Sciatic nerve (tissue), 2 donors: ENCODE measurements at regions not wholly inside any gene's neighbourhood (a gene's known extent, or its start where the extent isn't known, plus 50 kb on each side); places are given as distances from the start of the nearest gene placed in this dataset.
"Not testable (repeated sequence)": the region's sequence is repeated elsewhere in the genome, so short reads cannot be mapped to it uniquely, and the experiment has no call there.

Experiments used
- ATAC-seq: fragments of 200-7000 bp; cut with Tn5 transposase; one replicate; pipeline ENCODE4 v1.9.1; 2020; ENCODE audit warnings: mild to moderate bottlenecking, moderate library complexity
- DNase-seq: peaks from one replicate; pipeline ENCODE4 v3.0.0-alpha.2; 2020; ENCODE audit warnings: low spot score
- intact Hi-C: fragments of 100-400 bp; cut with DNase I; formaldehyde crosslinking; loops from one replicate; pipeline ENCODE4 v1.14.2; 2022
- donor health status: DM: no; HTN: no; CAD: no.
- donor health status: DM: no; HTN: no; CAD: no.

- intact Hi-C loops = no loop called here
- no peak for DNase-seq
- no peak for ATAC-seq
These were observed 472.9 kb upstream of the ACTBL2 start for GRCh38 chr5:57955511-57955910.

- ATAC-seq (no peak), DNase-seq (no peak)
- intact Hi-C loops = no loop called here
These were observed 471.2 kb upstream of the ACTBL2 start for GRCh38 chr5:57953792-57954191.

- intact Hi-C loops = no loop called here
- DNase-seq (no peak), ATAC-seq (no peak)
These were observed 468.1 kb upstream of the ACTBL2 start for GRCh38 chr5:57950616-57951228.

GRCh38 chr5:57948091-57948490, 465.5 kb upstream of the ACTBL2 start:
- intact Hi-C loops = no loop called here
- ATAC-seq (no peak), DNase-seq (no peak)

GRCh38 chr5:57947181-57947580, 464.6 kb upstream of the ACTBL2 start:
- ATAC-seq (no peak), DNase-seq (no peak)
- intact Hi-C loops = no loop called here

GRCh38 chr5:57940879-57941278, 458.3 kb upstream of the ACTBL2 start:
- intact Hi-C loops = no loop called here
- no peak for DNase-seq
- ATAC-seq = no peak

GRCh38 chr5:57940236-57940635, 457.6 kb upstream of the ACTBL2 start:
- ATAC-seq = no peak
- DNase-seq = no peak
- intact Hi-C loops = no loop called here

- intact Hi-C loops = no loop called here
- DNase-seq (no peak), ATAC-seq (no peak)
These were observed 457.2 kb upstream of the ACTBL2 start for GRCh38 chr5:57939771-57940170.

- DNase-seq (no peak), ATAC-seq (no peak)
- intact Hi-C loops = no loop called here
These were observed 456.7 kb upstream of the ACTBL2 start for GRCh38 chr5:57939335-57939734.

- intact Hi-C loops = no loop called here
- no peak for ATAC-seq
- DNase-seq = no peak
These were observed 455.6 kb upstream of the ACTBL2 start for GRCh38 chr5:57938174-57938557.

GRCh38 chr5:57937501-57938173, 455.0 kb upstream of the ACTBL2 start:
- intact Hi-C loops = no loop called here
- ATAC-seq = no peak
- no peak for DNase-seq

GRCh38 chr5:57937025-57937424, 454.4 kb upstream of the ACTBL2 start:
- DNase-seq = peak; percentile 52
- intact Hi-C loops = no loop called here
- peak; percentile 85 for ATAC-seq

GRCh38 chr5:57932761-57933160, 450.1 kb upstream of the ACTBL2 start:
- ATAC-seq (no peak), DNase-seq (no peak)
- intact Hi-C loops = no loop called here

- DNase-seq = no peak
- ATAC-seq = no peak
- intact Hi-C loops = no loop called here
These were observed 449.2 kb upstream of the ACTBL2 start for GRCh38 chr5:57931807-57932206.

GRCh38 chr5:57931352-57931751, 448.7 kb upstream of the ACTBL2 start:
- ATAC-seq (no peak), DNase-seq (no peak)
- intact Hi-C loops = no loop called here

GRCh38 chr5:57929271-57929670, 446.7 kb upstream of the ACTBL2 start:
- DNase-seq (no peak), ATAC-seq (no peak)
- intact Hi-C loops = no loop called here

GRCh38 chr5:57923094-57923493, 440.5 kb upstream of the ACTBL2 start:
- DNase-seq, intact Hi-C loops, ATAC-seq: not testable (repeated sequence)

GRCh38 chr5:57917004-57917403, 434.4 kb upstream of the ACTBL2 start:
- ATAC-seq (no peak), DNase-seq (no peak)
- intact Hi-C loops = no loop called here

GRCh38 chr5:57915536-57915935, 432.9 kb upstream of the ACTBL2 start:
- no peak for ATAC-seq
- intact Hi-C loops = no loop called here
- no peak for DNase-seq

- intact Hi-C loops = no loop called here
- ATAC-seq (no peak), DNase-seq (no peak)
These were observed 428.8 kb upstream of the ACTBL2 start for GRCh38 chr5:57911438-57911837.

- no peak for DNase-seq
- ATAC-seq = no peak
- intact Hi-C loops = no loop called here
These were observed 424.1 kb upstream of the ACTBL2 start for GRCh38 chr5:57906671-57907070.
